ENCODE measurements at regions not wholly inside any gene's neighbourhood (a gene's known extent, or its start where the extent isn't known, plus 50 kb on each side); places are given as distances from the start of the nearest gene placed in this dataset.

- no TSS peak for BruUV-seq (replicated peaks)
Observed at GRCh38 chr3:178966299-178967176, 105.1 kb downstream of the ZMAT3 start.

More at GRCh38 chr3:178966299-178967176, 105.1 kb downstream of the ZMAT3 start:
- H3K9ac ChIP-seq (ENCODE audit: low read depth, low read length): no peak overlapping the region
- no peak overlapping the region for H2BK120ac ChIP-seq (ENCODE audit: low read depth, low read length)
- H2AFZ ChIP-seq (replicated peaks; ENCODE audit: low read length, poor library complexity): no peak overlapping the region
- H2BK15ac ChIP-seq (ENCODE audit: low read depth, low read length): no peak overlapping the region
- dilution Hi-C loops (cut with HindIII; ENCODE audit: low sequenced_read_pairs, unreplicated experiment): no loop called here
- no peaks in the 10 kb centered on the region for H3K9me1 ChIP-seq (ENCODE audit: insufficient read depth, low read length)
- CTCF ChIA-PET: interaction anchor here (0.7 to 2.6 kb wide), 3 partner anchors 527 to 533 kb away, joined by 3 to 18 read pairs (median 3); no protein-coding TSS in a partner anchor
- no peak overlapping the region for H3K4ac ChIP-seq (ENCODE audit: low read depth, low read length)
- H3K4me2 ChIP-seq (ENCODE audit: low read depth, low read length): no peak overlapping the region; the same call in 1 of the 2 replicates
- H3K14ac ChIP-seq (replicated peaks; ENCODE audit: low read depth, low read length): no peak overlapping the region
- no peak overlapping the region for H4K5ac ChIP-seq (ENCODE audit: low read depth, low read length)
- H3K36me3 ChIP-seq (ENCODE audit: control insufficient read depth, insufficient read depth, low read length): no peaks in the 10 kb centered on the region
- H2BK20ac ChIP-seq (ENCODE audit: low read depth, low read length): no peak overlapping the region
- H3K56ac ChIP-seq (ENCODE audit: extremely low read depth, insufficient read depth, low read length): no peak overlapping the region
- no peak overlapping the region for H2AK5ac ChIP-seq (ENCODE audit: low read depth, low read length)
- no peak overlapping the region for H3K27ac ChIP-seq (ENCODE audit: insufficient read depth, low read length)
- no peak overlapping the region for H2AK9ac ChIP-seq (replicated peaks; ENCODE audit: low read depth, low read length, poor library complexity)
- no peak overlapping the region for H4K91ac ChIP-seq (ENCODE audit: insufficient read depth, low read depth, low read length)
- H3K23ac ChIP-seq (ENCODE audit: low read depth, low read length): no peak overlapping the region
- H3K4me3 ChIP-seq (ENCODE audit: insufficient read depth, low read depth, low read length): no peak overlapping the region
- no peaks in the 10 kb centered on the region for H3K9me3 ChIP-seq (ENCODE audit: control insufficient read depth, insufficient read depth, low read length)
- no peaks in the 10 kb centered on the region for H4K20me1 ChIP-seq (ENCODE audit: insufficient read depth, low read length)
- intact Hi-C loops (cut with micrococcal nuclease): loop anchor here (1.0 kb wide), 1 partner anchor 530 kb away; no protein-coding TSS in a partner anchor
- no peaks in the 10 kb centered on the region for H3K79me1 ChIP-seq (ENCODE audit: low read depth in 1 of 2, low read length in 2 of 2)
- ATAC-seq (ENCODE audit: low read depth) (peak; percentile 66), DNase-seq (peak; percentile 37)
- in situ Hi-C loops (cut with MboI; ENCODE audit: low sequenced_read_pairs): no loop called here
- peaks cover 2% of the 10 kb centered on the region; the same call in 1 of the 2 replicates for H3K27me3 ChIP-seq (ENCODE audit: control insufficient read depth, insufficient read depth, low read length)
- H4K8ac ChIP-seq (ENCODE audit: low read depth in 2 of 2, low read length in 2 of 2): no peak overlapping the region
- H3K18ac ChIP-seq (ENCODE audit: low read depth, low read length): no peak overlapping the region
- POLR2A ChIA-PET (ENCODE audit: unreplicated experiment): no interaction called here
- 50% methylated on average over 1 of the region's 6 CpGs; no CpG with 5 or more reads in 1 of the 2 experiments for WGBS, 2 experiments (ENCODE audit: extremely low coverage in 2 of 2, insufficient read length in 1 of 2)
- TF ChIP-seq MAFK (IDR thresholded peaks at IDR 0.05; ENCODE audit: low read depth, low read length) (no peak), RCOR1 (IDR thresholded peaks at IDR 0.05; ENCODE audit: insufficient replicate concordance, low read length) (no peak), NFE2L2 (IDR thresholded peaks at IDR 0.05; ENCODE audit: low read depth, low read length) (no peak), CHD1 (IDR thresholded peaks at IDR 0.05; ENCODE audit: low read depth, low read length) (no peak), RFX5 (IDR thresholded peaks at IDR 0.05; ENCODE audit: low read depth, low read length) (no peak), FOS (IDR thresholded peaks at IDR 0.05; ENCODE audit: low read depth, low read length) (no peak), SMC3 (IDR thresholded peaks at IDR 0.05; ENCODE audit: low read depth, low read length) (peak; percentile 57), USF2 (IDR thresholded peaks at IDR 0.05; ENCODE audit: low read depth, low read length) (no peak), RAD21 (IDR thresholded peaks at IDR 0.05; ENCODE audit: low read length) (peak; percentile 72), MAZ (IDR thresholded peaks at IDR 0.05; ENCODE audit: borderline replicate concordance, low read depth, low read length) (no peak)
- TF ChIP-seq, protein P1, sequence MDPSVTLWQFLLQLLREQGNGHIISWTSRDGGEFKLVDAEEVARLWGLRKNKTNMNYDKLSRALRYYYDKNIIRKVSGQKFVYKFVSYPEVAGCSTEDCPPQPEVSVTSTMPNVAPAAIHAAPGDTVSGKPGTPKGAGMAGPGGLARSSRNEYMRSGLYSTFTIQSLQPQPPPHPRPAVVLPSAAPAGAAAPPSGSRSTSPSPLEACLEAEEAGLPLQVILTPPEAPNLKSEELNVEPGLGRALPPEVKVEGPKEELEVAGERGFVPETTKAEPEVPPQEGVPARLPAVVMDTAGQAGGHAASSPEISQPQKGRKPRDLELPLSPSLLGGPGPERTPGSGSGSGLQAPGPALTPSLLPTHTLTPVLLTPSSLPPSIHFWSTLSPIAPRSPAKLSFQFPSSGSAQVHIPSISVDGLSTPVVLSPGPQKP (IDR thresholded peaks at IDR 0.05; ENCODE audit: borderline replicate concordance, low read depth, low read length): no peak
- TF ChIP-seq, protein P2, sequence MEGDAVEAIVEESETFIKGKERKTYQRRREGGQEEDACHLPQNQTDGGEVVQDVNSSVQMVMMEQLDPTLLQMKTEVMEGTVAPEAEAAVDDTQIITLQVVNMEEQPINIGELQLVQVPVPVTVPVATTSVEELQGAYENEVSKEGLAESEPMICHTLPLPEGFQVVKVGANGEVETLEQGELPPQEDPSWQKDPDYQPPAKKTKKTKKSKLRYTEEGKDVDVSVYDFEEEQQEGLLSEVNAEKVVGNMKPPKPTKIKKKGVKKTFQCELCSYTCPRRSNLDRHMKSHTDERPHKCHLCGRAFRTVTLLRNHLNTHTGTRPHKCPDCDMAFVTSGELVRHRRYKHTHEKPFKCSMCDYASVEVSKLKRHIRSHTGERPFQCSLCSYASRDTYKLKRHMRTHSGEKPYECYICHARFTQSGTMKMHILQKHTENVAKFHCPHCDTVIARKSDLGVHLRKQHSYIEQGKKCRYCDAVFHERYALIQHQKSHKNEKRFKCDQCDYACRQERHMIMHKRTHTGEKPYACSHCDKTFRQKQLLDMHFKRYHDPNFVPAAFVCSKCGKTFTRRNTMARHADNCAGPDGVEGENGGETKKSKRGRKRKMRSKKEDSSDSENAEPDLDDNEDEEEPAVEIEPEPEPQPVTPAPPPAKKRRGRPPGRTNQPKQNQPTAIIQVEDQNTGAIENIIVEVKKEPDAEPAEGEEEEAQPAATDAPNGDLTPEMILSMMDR (conservative IDR thresholded peaks at IDR 0.05; ENCODE audit: low read depth, low read length): peak; percentile 75
- H2BK5ac ChIP-seq (ENCODE audit: low read depth, low read length, poor library complexity, severe bottlenecking): no peak overlapping the region
- H3K4me1 ChIP-seq (ENCODE audit: control insufficient read depth, insufficient read depth, low read length): no peaks in the 10 kb centered on the region

All from IMR-90 (cell line).